Stimulated activated CD4-positive, alpha-beta T cell treated with anti-CD3 and anti-CD28 coated beads, Interleukin-4, amount 100 ng/mL, for 48 hours (primary cell): ENCODE measurements at regions not wholly inside any gene's neighbourhood (a gene's known extent, or its start where the extent isn't known, plus 50 kb on each side); places are given as distances from the start of the nearest gene placed in this dataset.

Source experiments
- DNase-seq, 2 donors: peaks; one replicate each; pipeline ENCODE4 v3.0.0-alpha.2; 2020; ENCODE audit warnings: low read depth in 2 of 2

- no peak for DNase-seq
Observed at GRCh38 chr4:167688660-167689142, 403.6 kb upstream of the ANXA10 start.

- no peak for DNase-seq
Observed at GRCh38 chr4:167702391-167702790, 389.9 kb upstream of the ANXA10 start.

- no peak for DNase-seq
Observed at GRCh38 chr4:167711517-167711916, 380.8 kb upstream of the ANXA10 start.

- no peak for DNase-seq
Observed at GRCh38 chr4:167713756-167714155, 378.6 kb upstream of the ANXA10 start.

GRCh38 chr4:167715176-167715575 lies 377.2 kb upstream of the ANXA10 start:
- no peak for DNase-seq

- no peak for DNase-seq
Observed at GRCh38 chr4:167717495-167717894, 374.8 kb upstream of the ANXA10 start.

- no peak for DNase-seq
Observed at GRCh38 chr4:167721617-167722486, 370.5 kb upstream of the ANXA10 start.

- no peak for DNase-seq
Observed at GRCh38 chr4:167722487-167722808, 369.9 kb upstream of the ANXA10 start.

- no peak for DNase-seq
Observed at GRCh38 chr4:167724941-167725340, 367.4 kb upstream of the ANXA10 start.

GRCh38 chr4:167730769-167731168 lies 361.6 kb upstream of the ANXA10 start:
- no peak for DNase-seq

- DNase-seq: no peak
Observed at GRCh38 chr4:167745024-167745687, 347.2 kb upstream of the ANXA10 start.

- DNase-seq: no peak
Observed at GRCh38 chr4:167767281-167767680, 325.1 kb upstream of the ANXA10 start.

- DNase-seq: no peak
Observed at GRCh38 chr4:167774646-167775045, 317.7 kb upstream of the ANXA10 start.

- no peak for DNase-seq
Observed at GRCh38 chr4:167775375-167775774, 317.0 kb upstream of the ANXA10 start.

GRCh38 chr4:167779280-167779679 lies 313.1 kb upstream of the ANXA10 start:
- no peak for DNase-seq

GRCh38 chr4:167779864-167780263 lies 312.5 kb upstream of the ANXA10 start:
- no peak for DNase-seq

GRCh38 chr4:167784826-167785225 lies 307.5 kb upstream of the ANXA10 start:
- DNase-seq: no peak

GRCh38 chr4:167785523-167785922 lies 306.8 kb upstream of the ANXA10 start:
- no peak for DNase-seq

- DNase-seq: no peak
Observed at GRCh38 chr4:167786504-167786903, 305.8 kb upstream of the ANXA10 start.

- DNase-seq: no peak
Observed at GRCh38 chr4:167787231-167787630, 305.1 kb upstream of the ANXA10 start.

- no peak for DNase-seq
Observed at GRCh38 chr4:167802463-167803212, 289.7 kb upstream of the ANXA10 start.

GRCh38 chr4:167811958-167812357 lies 280.4 kb upstream of the ANXA10 start:
- no peak for DNase-seq
